Hepatocyte (in vitro differentiated cells): ENCODE measurements at regions not wholly inside any gene's neighbourhood (a gene's known extent, or its start where the extent isn't known, plus 50 kb on each side); places are given as distances from the start of the nearest gene placed in this dataset.

Source experiments
- DNase-seq: peaks from one replicate; pipeline ENCODE4 v3.0.0-alpha.2; 2016; ENCODE audit warnings: low spot score
- H2AFZ ChIP-seq: fragments of 200-600 bp; sonication (generic); 2 replicates; pipeline ENCODE4 v1.6.0; 2016; ENCODE audit warnings: antibody characterized with exemption, mild to moderate bottlenecking
- H3K27ac ChIP-seq: fragments of 200-600 bp; sonication (generic); 2 replicates; pipeline ENCODE4 v1.5.1; 2016; ENCODE audit warnings: mild to moderate bottlenecking
- H3K27me3 ChIP-seq: fragments of 200-600 bp; sonication (generic); 2 replicates; pipeline ENCODE4 v1.6.1; 2016
- H3K36me3 ChIP-seq: fragments of 200-600 bp; sonication (generic); replicated peaks from 2 replicates; pipeline ENCODE4 v1.5.1; 2016; ENCODE audit warnings: low read depth; ENCODE audit not compliant: insufficient read depth
- H3K4me1 ChIP-seq: fragments of 200-600 bp; sonication (generic); 2 replicates; pipeline ENCODE4 v1.5.1; 2016; ENCODE audit warnings: mild to moderate bottlenecking, moderate library complexity; ENCODE audit not compliant: insufficient read depth
- H3K4me2 ChIP-seq: fragments of 200-600 bp; sonication (generic); 2 replicates; pipeline ENCODE4 v1.6.0; 2016
- H3K4me3 ChIP-seq: fragments of 200-600 bp; sonication (generic); 2 replicates; pipeline ENCODE4 v1.5.1; 2016; ENCODE audit warnings: mild to moderate bottlenecking
- H3K79me2 ChIP-seq: fragments of 200-600 bp; sonication (generic); 2 replicates; pipeline ENCODE4 v1.6.0; 2017; ENCODE audit warnings: mild to moderate bottlenecking
- H3K9me2 ChIP-seq: fragments of 200-600 bp; sonication (generic); replicated peaks from 2 replicates; pipeline ENCODE4 v1.6.0; 2017; ENCODE audit warnings: mild to moderate bottlenecking; ENCODE audit not compliant: insufficient read depth
- H3K9me3 ChIP-seq: fragments of 200-600 bp; sonication (generic); 2 replicates; pipeline ENCODE4 v1.5.1; 2016; ENCODE audit warnings: low read depth, mild to moderate bottlenecking
- H4K20me1 ChIP-seq: fragments of 200-600 bp; sonication (generic); 2 replicates; pipeline ENCODE4 v1.6.0; 2016; ENCODE audit warnings: mild to moderate bottlenecking; ENCODE audit not compliant: insufficient read depth, poor library complexity, severe bottlenecking
- EZH2 ChIP-seq: fragments of 200-600 bp; sonication (generic); IDR thresholded peaks from 2 replicates; pipeline ENCODE4 v1.6.1; 2016; ENCODE audit warnings: antibody characterized with exemption, mild to moderate bottlenecking, borderline replicate concordance
- EZH2phosphoT487 ChIP-seq: fragments of 200-600 bp; sonication (generic); IDR thresholded peaks from one replicate; pipeline ENCODE4 v1.6.1; 2018; ENCODE audit warnings: antibody characterized with exemption, mild to moderate bottlenecking, low read depth, moderate library complexity; ENCODE audit not compliant: unreplicated experiment, severe bottlenecking
- WGBS: methylation state at CpG from one replicate; pipeline ENCODE4 v1.1.6; 2016; ENCODE audit warnings: low lambda C conversion rate; ENCODE audit errors: missing lambda C conversion rate; 5-methylcytosine and 5-hydroxymethylcytosine counted together
- TF ChIP-seq, protein P1 (sequence below): fragments of 200-600 bp; sonication (generic); IDR thresholded peaks from 2 replicates; pipeline ENCODE4 v1.5.1; 2016; ENCODE audit warnings: antibody characterized with exemption, mild to moderate bottlenecking; ENCODE audit not compliant: poor library complexity

- Histone ChIP-seq H4K20me1 (no peaks in the 10 kb centered on the region), H3K36me3 (no peaks in the 10 kb centered on the region), H3K9me2 (no peaks in the 10 kb centered on the region), H3K4me3 (no peak overlapping the region), H3K27ac (no peak overlapping the region), H3K9me3 (no peaks in the 10 kb centered on the region), H3K27me3 (peaks cover 3% of the 10 kb centered on the region), H2AFZ (no peak overlapping the region), H3K4me2 (no peak overlapping the region), H3K79me2 (no peaks in the 10 kb centered on the region), H3K4me1 (no peaks in the 10 kb centered on the region)
- TF ChIP-seq, protein P1, sequence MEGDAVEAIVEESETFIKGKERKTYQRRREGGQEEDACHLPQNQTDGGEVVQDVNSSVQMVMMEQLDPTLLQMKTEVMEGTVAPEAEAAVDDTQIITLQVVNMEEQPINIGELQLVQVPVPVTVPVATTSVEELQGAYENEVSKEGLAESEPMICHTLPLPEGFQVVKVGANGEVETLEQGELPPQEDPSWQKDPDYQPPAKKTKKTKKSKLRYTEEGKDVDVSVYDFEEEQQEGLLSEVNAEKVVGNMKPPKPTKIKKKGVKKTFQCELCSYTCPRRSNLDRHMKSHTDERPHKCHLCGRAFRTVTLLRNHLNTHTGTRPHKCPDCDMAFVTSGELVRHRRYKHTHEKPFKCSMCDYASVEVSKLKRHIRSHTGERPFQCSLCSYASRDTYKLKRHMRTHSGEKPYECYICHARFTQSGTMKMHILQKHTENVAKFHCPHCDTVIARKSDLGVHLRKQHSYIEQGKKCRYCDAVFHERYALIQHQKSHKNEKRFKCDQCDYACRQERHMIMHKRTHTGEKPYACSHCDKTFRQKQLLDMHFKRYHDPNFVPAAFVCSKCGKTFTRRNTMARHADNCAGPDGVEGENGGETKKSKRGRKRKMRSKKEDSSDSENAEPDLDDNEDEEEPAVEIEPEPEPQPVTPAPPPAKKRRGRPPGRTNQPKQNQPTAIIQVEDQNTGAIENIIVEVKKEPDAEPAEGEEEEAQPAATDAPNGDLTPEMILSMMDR, result no peak
- no peak for TF ChIP-seq EZH2
- TF ChIP-seq EZH2phosphoT487, result no peak
- WGBS, result 100% methylated on average over 1 of the region's 1 CpG
- DNase-seq, result no peak
Observed at GRCh38 chr15:38829086-38829485, 264.5 kb upstream of the RASGRP1 start.

DNA sequence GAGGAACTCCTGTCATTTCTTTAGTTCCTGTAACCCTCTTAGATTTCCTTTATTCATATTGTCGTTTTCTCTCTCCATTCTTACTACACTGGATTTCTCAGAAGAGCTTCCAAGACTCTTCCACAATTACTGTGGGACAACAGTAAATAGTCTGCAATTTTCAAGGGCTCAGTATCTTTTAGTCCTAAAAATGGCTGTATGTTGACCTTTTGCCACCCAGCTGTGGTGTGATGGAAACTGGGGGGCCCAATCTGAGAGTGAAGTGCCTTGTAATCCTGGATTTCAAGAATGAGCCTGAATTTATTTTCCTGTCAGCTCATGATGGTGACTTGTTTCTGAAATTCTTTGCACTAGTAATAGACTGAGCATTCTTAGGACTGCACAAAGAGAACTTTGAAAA is 277.6 kb upstream of the RASGRP1 start:
- H3K79me2 ChIP-seq, result no peaks in the 10 kb centered on the region
- H3K4me2 ChIP-seq, result no peak overlapping the region
- H2AFZ ChIP-seq, result no peak overlapping the region
- H3K9me3 ChIP-seq, result no peaks in the 10 kb centered on the region
- H3K9me2 ChIP-seq, result no peaks in the 10 kb centered on the region
- no peaks in the 10 kb centered on the region for H3K27me3 ChIP-seq
- no peaks in the 10 kb centered on the region for H4K20me1 ChIP-seq
- no peak overlapping the region for H3K4me3 ChIP-seq
- DNase-seq, result no peak
- WGBS, result 96% methylated on average over 1 of the region's 1 CpG
- H3K27ac ChIP-seq, result no peak overlapping the region
- no peaks in the 10 kb centered on the region for H3K36me3 ChIP-seq
- TF ChIP-seq, protein P1, result no peak
- TF ChIP-seq EZH2, result no peak
- no peak for TF ChIP-seq EZH2phosphoT487
- H3K4me1 ChIP-seq, result peaks cover 14% of the 10 kb centered on the region

- no peak for DNase-seq
- WGBS, result 63% methylated on average over 3 of the region's 3 CpGs
- Histone ChIP-seq H3K9me3 (no peaks in the 10 kb centered on the region), H3K4me3 (no peak overlapping the region), H3K4me1 (peaks cover 14% of the 10 kb centered on the region), H3K79me2 (no peaks in the 10 kb centered on the region), H4K20me1 (no peaks in the 10 kb centered on the region), H3K27ac (peak overlapping the region; percentile 25), H3K27me3 (no peaks in the 10 kb centered on the region), H3K9me2 (no peaks in the 10 kb centered on the region), H3K36me3 (no peaks in the 10 kb centered on the region), H3K4me2 (no peak overlapping the region), H2AFZ (no peak overlapping the region)
- TF ChIP-seq EZH2 (no peak), EZH2phosphoT487 (no peak)
- TF ChIP-seq, protein P1, result no peak
Observed at GRCh38 chr15:38843051-38843501, 278.5 kb upstream of the RASGRP1 start.
